GM21717 (cell line): ENCODE measurements at regions not wholly inside any gene's neighbourhood (a gene's known extent, or its start where the extent isn't known, plus 50 kb on each side); places are given as distances from the start of the nearest gene placed in this dataset.
A peak's percentile ranks its signal among the peaks of the same experiment; 100 is the strongest.
"Not testable (repeated sequence)": the region's sequence is repeated elsewhere in the genome, so short reads cannot be mapped to it uniquely, and the experiment has no call there.

Experiments used
- ATAC-seq: cut with Tn5 transposase; IDR thresholded peaks from one replicate; pipeline ENCODE4 v1.9.1; 2021; ENCODE audit warnings: mild to moderate bottlenecking, moderate library complexity; ENCODE audit not compliant: unreplicated experiment

DNA sequence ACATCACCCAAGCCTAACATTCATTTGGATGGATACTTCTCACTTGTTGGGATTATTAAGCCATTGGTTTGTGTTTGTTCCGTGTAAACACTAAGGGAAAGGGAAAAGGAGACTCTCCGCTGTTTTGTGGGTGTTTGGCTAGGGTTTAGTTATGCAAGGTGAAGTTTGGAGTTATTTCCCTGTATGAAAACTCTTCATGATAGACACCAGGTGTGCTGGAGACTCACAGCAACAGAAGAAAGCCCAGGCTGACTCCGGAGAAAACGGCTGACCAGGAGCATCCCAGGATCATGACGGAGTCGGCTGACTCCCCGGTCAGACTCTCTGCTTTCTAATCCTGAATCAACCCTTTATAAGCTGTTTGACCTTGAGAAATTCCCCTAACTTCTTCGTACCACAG is 94.1 kb upstream of the KLF6 start:
- ATAC-seq, result no peak

GRCh38 chr10:3877211-3878000 is 92.4 kb upstream of the KLF6 start:
- no peak for ATAC-seq

GRCh38 chr10:3876350-3876962 is 91.4 kb upstream of the KLF6 start:
- no peak for ATAC-seq

- ATAC-seq, result no peak
Measured at GRCh38 chr10:3875842-3876235, 90.8 kb upstream of the KLF6 start.

DNA sequence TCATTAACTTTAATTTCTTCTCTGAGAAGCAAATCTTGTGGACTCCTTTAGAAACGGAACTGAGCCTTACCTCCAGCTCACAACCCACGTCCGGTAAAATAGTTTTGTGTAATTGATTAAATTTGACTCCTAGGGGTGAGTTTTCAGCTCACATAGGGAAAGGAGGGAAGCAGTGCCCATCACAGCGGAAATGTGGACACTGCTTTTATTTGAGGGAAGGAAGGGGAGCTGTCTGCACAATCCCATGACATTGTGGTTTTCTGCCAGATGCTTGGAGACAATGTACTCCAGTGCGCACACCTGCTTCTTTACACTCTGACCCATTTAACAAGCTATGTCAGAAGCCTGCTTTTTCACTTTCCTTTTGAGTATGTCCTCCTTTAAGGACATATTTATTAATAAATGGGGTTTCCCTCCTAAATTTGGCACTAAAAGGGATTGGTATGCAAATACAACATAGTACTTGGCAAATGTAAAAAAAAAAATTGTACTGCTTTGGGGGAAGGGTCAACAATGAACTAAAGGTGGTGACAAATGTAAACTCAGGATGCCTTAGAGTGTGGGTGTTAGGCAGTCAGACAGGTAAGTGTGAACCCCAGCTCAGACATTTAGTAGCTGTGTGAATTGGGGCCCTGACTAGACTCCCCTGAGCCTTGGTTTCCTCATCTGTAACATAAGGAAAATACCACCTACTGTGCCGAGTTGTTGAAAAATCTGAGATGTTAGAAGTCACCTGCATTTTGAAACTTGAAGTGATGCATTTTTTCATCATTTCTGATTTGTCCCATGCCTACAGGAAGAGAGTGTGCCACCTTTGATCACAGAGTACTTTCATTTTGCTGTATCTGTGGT is 90.2 kb upstream of the KLF6 start:
- peak; percentile 65 for ATAC-seq

GRCh38 chr10:3874610-3874989 is 89.6 kb upstream of the KLF6 start:
- ATAC-seq, result not testable (repeated sequence)

DNA sequence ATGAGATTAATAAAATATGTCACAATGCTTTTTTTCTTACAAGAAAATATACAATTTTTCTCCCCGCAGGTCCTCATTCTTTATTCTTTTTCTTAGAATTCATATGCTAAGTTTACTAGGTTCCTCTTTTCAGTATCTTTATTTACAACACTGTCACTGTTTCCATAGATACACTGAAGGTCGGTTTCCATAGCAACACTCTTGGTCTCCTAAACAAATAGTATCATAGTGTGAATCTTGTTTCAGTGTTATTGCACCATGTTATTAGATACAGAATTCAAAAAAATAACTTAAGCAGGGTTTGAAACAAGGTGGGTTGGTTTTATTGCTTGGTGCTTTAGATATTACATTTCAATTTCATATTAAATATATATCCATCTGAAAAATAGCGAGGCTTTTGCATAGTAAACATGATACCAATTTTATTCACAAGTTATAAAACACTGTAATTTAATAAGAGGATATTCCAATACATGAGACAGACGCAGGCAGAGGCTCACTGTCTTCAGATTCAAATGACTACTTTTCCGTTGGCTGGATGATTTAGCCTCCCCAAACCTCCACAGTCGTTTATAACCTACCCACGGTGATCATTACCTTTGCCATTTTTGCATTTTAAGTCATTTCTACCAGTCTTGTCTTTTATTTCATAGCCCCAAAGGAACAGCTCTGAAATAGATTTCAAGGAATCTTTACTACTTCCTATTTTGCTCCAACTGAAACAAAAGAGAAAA is 88.9 kb upstream of the KLF6 start:
- peak; percentile 67 for ATAC-seq

DNA sequence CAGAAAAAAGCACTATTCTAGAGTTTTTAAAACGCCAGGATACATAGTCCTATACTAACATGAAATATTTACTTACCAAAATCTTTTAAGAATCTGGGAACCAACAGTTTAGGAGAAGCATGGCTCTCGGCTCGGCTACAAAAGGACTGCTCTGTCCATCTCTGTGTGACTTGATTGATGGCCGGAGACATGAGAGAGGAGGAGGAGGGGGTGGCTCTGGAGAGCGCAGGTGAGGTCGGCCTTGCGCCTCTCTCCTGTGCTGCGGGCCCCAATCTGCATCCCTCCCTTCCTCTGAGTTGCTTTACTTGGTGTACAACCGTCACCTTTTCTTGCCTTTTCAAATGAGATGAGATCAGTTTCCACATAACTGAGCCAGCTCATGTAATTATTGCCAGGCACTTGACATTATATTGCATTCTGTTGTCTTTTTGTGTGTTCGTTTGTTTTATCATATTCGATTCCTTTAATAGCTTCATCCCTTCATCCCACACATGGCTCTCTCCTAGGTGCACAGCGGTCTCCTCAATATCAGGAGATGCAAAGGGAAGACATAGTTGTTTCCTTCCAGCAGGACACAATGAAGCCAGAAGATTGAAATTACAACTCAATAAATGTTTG is 87.8 kb upstream of the KLF6 start:
- no peak for ATAC-seq

- ATAC-seq, result no peak
Measured at GRCh38 chr10:3871424-3871996, 86.5 kb upstream of the KLF6 start.

GRCh38 chr10:3869036-3869435 is 84.0 kb upstream of the KLF6 start:
- ATAC-seq, result no peak

- peak; percentile 34 for ATAC-seq
Measured at GRCh38 chr10:3868271-3868664, 83.3 kb upstream of the KLF6 start.

- no peak for ATAC-seq
Measured at GRCh38 chr10:3867454-3868270, 82.7 kb upstream of the KLF6 start.

GRCh38 chr10:3866332-3866731 is 81.3 kb upstream of the KLF6 start:
- ATAC-seq, result peak; percentile 48

- no peak for ATAC-seq
Measured at GRCh38 chr10:3865565-3865964, 80.6 kb upstream of the KLF6 start.

DNA sequence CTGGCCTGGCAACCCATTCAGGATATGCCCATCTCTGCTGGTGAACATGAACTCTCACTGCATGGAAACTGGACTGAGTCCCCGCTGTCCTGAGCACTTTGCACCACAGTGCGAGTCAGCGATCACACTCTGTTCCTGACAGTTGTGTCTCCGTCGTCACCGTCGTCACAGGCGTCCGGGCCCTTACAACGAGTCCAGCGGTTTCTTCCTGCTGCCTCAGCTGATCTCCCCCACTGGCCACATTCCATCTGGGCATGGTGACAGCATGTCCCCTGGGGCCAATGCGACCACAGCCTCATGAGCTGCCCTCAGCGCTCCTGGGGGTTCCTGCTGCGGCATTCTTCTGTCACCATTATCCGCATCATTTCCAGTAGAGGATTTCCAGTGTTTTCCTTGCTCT is 76.8 kb upstream of the KLF6 start:
- ATAC-seq, result no peak

- ATAC-seq, result no peak
Measured at GRCh38 chr10:3858051-3858845, 73.2 kb upstream of the KLF6 start.

GRCh38 chr10:3857318-3857717 is 72.3 kb upstream of the KLF6 start:
- no peak for ATAC-seq

DNA sequence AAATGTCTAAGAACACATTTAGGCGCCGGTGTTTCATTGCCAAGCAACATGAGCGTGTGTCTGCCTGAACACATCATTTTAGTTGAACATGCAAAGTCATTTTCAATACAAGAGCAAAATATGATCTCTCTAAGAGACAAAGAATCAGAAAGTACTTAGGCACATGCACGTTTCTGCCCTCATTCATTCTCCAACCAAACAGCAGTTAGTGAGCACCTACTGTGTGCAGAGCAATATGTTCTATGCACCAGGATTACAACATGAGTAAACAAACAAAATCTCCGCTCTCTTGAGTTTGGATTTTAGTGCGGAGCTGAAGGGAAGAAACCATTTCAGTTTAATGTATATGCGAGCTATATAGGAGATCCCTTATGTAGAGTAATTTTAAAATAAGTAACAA is 71.6 kb upstream of the KLF6 start:
- no peak for ATAC-seq
